ENCODE measurements at regions not wholly inside any gene's neighbourhood (a gene's known extent, or its start where the extent isn't known, plus 50 kb on each side); places are given as distances from the start of the nearest gene placed in this dataset.

DNA sequence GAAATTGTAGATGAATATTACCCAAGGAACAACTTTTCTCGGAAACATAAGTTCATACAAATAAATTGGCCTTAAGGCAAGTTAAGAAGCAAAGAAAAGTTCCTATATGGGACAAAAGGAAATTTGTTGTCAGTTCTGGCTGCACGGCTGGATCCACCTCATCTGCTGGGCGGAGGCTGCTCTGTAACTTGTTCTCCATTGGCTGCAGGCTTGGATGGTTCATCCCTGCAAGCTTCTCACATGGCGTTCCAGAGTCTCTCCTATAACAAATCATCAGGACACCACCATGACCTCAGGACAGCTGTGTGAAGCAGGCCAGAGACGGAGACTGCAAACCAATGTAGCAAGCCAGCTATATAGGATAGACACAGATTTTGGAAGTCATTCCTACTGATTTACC lies 81.4 kb upstream of the DAB2 start:
- DNase-seq (ENCODE audit: low spot score) = no peak

DNA sequence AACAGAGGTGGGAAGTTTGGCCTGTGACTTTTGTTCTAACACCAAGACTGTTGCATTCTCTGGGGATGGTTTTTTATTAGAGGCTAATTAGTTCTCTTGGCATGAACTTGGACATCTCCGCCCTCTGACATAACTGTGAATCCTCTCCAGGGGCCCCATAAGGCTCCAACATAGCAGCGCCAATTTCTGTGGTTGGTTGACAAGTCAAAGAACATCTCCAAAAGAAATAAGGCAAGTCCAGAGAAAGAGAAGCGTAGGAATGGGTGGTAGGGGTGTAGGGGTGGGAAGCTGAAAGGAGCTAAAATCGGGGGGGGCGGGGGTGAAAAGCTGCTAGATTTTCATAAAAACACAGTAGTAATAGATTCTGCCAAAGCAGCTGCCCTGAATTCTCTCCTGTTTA lies 81.0 kb upstream of the DAB2 start:
- no peak for DNase-seq (ENCODE audit: low spot score)

DNA sequence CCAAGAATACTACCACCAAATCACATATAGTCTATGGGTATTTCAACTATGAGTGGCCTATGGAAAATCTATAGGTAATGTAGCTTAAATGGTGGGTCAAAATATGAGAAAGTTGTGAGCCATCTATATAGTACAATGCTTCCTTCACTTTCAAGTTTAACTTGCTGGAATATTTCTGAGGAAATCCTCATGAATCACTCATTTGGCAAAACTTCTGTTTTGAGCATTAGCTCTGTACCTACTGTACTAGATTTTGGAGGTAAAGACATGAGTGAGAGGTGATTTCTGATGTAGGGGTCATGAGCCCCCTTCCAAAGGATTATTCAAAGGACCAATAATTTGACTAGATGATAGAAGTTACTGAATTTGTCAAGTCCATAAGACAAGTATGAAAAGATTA lies 80.6 kb upstream of the DAB2 start:
- DNase-seq (ENCODE audit: low spot score) = no peak

DNA sequence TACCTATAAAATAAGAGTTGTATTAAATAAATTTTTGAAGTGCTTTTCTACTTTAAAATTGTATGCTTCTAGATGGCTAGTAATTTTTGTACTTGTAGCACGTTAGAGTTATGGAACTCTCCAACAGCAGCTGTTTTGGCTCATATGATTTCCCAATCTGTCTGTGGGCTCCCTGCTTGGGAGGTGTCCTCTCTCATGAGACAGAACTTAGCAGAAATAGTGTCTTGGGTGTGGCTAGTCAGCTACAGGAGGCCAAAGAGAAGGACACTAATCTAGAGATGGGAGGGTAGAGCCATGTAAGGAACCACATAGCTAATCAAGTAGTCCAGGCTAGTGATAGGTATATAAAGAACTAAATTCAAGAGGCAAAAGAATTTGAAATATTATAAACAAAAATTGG lies 78.4 kb upstream of the DAB2 start:
- no peak for DNase-seq (ENCODE audit: low spot score)

DNA sequence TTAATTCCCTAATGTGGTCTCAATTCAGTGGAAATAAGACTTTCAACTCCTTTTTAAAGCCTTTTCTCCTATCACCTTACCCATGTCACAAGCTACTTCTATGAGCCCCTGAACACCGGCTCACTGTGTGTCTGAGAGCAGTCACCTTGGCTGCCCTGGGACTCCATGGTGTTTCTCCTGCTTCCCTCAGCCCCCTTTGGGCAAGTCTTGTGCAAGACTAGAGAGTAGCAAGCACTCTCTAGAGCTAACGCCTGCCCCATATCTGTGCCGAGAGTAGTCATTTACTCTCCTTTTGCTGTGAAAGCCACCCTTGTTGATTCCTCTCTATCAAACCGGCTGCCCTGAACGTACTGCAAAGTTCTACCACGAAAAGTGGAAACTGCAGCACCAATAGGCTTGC lies 77.9 kb upstream of the DAB2 start:
- no peak for DNase-seq (ENCODE audit: low spot score)

DNA sequence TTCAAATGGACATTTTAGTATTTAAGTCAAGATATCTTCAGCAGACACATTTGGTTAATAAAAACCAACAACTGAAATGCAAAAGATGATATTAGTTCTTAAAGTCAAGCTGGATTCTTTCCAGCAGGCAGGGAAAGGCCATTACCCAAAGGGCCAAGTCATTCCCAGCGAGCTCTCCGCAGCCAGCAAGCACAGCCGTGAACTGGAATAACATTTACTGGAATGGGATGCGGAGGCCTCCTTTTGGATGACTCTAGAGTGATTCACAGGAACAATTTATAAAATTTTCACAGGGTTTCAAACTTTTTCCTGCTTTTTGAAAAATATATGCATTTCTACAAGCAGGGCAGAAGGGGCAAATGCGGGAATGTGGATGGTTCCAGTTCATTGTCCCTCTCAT lies 76.6 kb upstream of the DAB2 start:
- no peak for DNase-seq (ENCODE audit: low spot score)

DNA sequence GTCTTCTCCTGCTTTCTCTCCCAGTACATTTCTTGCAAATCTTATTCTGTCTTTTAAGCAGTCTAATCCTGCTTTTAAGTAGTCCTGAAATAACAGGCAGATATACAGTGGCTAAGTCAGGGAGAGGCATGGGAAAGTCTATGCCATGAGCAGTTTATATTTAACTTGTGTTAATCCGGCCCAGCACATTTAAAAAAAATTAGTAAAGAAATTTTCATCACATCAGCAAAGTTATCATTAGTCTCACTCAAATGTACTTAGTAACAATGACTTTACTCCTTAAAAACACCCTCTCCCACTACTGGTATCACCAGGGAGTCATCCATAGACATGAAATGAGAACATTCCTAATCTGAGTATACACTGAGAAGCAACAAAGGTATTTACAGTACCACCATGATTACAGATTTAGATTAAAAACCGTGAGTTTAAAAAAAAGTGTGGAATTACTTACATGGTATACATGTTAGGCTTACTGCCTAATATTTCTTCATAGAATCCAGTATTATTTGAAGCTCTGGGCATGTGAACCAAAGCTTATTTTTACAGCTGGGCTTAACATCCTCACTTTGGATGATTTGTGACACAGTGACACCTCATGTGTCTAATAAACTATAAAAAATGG lies 75.9 kb upstream of the DAB2 start:
- no peak for DNase-seq (ENCODE audit: low spot score)

DNA sequence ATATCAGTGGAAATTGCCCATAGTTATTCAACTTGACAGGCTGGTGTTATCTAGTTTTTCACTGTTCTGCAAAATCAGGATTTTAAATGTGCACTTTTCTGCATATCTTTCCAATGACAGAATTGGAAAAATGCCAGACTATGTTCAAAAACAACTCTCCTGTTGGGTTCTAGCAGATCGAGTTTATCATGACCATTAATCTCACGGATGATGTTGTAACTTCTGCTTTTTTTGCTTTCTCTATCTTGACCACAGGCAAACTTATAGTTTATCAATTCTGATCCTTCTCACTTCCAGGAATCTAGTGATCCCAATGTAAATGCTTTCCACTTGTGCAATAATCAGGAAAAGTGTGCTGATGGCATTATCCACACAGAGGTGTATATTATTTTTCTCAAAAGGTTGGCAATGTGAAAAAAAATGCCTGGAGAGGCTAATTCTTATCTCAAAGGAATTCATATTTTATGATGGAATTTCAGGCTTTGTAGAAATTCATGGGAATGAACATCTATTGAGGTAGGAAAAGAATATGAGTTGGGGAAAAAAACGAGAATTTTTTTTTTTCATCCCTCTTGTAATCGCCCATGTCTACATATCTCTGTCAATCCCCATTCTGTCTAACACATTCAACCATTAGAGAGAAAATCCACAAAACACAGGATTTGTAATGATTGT lies 73.6 kb upstream of the DAB2 start:
- no peak for DNase-seq (ENCODE audit: low spot score)

DNA sequence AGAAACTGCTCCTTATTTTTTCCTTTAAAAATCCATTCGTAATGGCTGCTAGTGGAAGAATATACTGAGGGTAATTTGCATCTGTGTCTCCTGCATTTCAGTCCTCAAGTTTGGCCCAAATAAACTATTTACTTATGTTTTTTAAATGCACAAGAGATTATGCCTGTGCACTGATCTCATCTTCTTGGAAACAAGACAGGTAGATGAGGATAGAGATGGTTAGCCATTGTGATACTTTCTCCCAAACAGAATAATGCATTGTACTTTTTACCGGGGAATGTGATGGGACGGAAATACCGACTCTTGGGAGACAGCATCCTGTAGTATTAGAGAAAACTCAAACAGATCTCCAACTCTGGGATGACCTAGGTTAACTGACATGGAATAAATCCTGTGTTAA lies 72.5 kb upstream of the DAB2 start:
- no peak for DNase-seq (ENCODE audit: low spot score)

DNA sequence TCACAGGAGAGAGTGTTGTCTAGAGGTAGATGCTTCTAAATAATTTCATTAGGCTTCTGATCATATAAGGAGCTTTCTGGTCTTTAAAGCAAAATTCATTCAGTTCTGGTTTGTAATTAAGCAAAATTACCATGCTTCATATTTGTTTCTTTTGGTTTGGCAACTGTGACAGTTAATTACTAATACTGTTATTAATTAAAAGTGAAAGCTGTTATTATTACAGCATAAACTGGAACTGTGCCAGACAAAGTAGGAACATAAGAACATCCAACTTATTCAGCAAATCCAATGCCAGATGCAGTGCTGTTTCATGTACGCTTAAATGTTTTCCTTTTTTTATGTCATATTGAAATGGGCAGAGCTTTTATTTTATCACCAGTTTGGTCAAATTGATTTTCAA lies 70.4 kb upstream of the DAB2 start:
- DNase-seq (ENCODE audit: low spot score) = no peak

DNA sequence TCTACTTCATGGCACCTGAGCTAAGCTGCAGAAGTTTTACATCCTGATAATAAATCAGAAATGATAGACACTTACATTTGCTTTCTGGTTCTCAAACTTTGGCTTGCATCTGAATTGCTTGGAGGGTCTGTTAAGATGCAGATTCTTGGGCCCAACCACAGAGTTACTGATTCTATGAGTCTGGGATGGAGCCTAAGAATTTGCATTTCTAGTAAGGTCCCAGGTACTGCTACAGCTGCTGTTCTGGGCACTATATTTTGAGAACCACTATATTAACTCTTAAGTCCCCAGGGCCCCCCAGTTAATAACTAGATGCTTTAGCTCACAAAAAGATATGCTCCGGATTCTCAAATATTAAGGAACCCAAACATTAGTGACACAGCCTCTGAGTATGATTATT lies 69.8 kb upstream of the DAB2 start:
- DNase-seq (ENCODE audit: low spot score) = no peak

DNA sequence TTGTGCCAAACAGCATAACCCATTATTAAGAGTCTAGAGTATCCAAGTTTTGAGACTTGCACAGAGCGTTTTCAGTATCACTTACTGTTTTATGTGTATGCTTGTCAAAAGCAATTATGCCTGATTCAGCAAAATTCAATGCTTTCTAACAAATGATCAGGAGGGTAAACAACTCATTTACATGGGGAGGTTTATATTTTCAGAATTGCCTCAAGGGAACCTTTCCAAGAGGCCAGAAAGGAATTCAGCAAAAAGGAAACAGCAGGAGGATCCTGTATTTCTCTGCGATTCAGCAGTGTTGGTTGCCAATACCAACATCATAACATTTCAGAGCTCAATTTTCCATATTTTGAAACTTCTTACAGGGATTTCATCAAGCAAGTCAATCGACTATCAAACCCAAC lies 69.3 kb upstream of the DAB2 start:
- no peak for DNase-seq (ENCODE audit: low spot score)

DNA sequence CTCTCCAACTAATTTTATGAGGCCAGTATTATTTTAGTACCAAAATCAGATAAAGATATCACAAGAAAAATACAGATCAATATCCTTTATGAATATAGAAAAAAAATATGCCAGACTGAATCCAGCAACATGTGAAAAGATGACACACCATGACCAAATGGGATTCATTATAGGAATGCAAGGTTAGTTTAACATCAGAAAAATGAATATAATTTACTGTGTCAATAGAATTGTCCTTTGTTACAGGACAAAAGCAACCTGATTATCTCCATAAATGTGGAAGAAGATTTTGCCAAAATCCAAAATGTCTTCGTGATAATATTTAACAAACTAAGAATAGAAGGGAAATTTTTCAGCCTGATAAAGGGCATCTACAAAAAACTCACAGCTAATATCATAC lies 66.4 kb upstream of the DAB2 start:
- no peak for DNase-seq (ENCODE audit: low spot score)

DNA sequence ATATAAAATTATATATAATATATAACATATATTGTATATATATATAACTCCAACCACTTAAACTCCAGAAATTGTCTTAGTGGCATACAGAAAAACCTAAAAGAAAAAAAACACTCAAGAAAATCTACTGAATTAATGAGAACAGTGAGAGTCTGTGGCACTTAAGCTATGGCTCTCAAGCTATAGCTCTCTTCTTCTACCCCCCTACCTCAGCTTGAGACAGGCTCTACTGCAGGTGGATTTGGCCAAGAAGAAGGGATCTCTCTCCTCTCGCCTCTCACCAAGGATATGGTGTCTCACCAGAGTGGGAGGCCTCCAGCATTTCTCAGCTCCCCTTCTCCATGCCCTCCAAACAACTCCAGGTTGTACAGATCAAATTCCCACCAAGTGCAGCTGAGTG lies 64.5 kb upstream of the DAB2 start:
- no peak for DNase-seq (ENCODE audit: low spot score)

DNA sequence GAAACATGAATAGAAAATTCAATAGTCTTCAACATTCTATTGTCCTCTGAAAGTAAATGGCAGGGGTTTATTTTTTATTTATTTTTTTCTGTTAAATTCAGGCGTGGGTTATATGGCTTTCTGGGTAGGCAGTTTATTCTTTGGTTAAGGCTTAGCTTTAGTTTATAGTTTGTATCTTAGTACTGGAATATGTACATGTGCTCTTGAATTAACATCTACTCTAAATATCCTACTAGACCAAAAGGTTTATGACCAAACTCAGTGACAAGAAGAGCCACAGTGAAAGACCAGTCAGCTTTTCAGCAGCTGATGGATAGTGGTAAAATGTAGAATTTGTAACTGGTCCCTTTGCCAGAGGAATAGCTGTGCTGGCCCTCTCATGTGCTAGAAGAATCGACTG lies 62.0 kb upstream of the DAB2 start:
- no peak for DNase-seq (ENCODE audit: low spot score)

DNA sequence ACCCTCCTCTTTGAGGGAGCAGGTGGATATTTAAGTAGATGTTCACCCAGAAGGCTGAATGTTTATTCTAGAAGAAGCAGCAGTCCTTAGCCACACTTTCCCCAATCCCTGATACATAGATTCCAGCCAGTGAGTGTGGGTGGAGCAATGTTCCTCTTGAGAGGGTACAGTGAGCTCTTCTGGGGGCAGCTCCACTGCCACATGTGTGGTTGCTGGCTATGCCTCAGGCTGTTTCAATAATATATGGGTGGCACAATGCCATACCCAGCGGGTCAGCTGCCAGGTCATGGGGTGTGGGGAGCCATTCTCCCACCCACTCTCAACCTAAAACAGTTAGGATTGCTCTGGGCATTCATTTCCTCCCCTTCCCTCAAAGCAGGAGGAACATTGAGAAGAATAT lies 61.6 kb upstream of the DAB2 start:
- DNase-seq (ENCODE audit: low spot score) = no peak

DNA sequence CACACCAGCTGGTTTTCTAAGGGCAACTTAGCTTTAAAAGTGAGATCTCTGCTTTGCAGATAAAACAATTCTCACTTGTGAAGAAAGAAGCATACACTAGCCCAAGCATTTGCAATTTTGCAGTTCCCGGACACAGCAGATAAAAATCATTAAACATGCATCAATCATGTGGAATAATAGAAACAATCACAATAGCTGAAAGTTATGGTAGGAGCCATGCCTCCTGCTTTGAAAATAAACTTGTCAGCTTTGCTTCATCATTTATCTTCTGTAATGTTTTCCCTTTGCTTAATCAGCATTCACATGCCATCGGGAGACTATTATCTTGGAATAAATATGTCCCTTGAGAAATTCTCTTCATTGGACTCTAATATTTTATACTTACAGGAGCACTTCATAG lies 60.3 kb upstream of the DAB2 start:
- no peak for DNase-seq (ENCODE audit: low spot score)

DNA sequence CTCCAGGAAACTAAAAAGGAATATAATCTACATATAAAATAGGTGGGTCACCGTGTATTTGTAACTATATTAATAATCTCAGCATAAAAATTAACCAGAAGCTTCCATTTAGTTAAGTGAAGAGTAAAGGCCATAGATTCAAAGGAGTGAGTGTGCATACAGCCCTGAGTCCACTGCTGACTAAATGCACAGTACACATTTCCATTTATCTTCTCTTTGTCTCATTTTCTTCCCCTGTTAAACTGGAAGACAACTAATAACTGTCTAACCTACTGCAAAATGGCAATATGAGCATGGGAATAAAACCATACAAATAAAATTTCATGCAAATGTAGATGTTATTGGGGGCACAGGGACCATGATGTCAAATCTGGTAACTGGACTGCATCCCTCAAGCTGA lies 59.9 kb upstream of the DAB2 start:
- DNase-seq (ENCODE audit: low spot score) = no peak

DNA sequence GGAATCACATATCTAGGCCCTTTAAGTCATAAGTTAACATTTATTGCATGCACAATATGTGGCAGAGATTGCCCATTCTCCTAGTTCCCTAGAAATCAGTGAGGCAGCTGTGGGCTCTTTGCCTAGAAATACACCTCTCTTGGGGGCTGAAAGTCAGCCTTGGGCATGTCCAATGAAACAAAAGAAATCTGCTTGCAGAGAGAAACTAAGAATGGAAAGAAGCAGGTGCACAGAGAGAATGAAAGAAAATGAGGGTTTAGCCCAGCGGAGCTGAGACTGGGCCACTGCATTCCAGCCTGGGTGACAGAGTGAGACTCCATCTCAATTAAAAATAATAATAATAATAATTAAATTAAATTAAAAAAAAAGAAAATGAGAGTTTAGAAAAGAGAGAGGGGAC lies 57.3 kb upstream of the DAB2 start:
- DNase-seq (ENCODE audit: low spot score) = no peak

DNA sequence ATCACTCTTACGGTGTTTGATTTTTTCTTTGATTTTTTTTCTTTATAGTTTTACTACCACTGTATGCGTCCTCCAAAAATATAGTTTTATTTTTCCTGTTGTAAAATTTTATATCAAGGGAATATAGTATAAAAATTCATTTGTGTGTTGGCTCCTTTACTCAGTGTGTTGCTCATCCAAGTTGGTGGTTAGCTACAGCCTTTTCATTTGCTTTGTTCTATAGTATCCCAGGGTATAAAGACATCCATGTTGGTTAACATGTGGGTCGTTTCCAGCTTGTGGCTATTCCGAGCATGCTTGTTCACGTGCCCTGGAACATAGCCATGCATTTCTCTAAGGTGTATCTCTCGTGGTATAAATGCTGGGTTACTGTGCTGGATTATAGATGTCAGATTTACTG lies 54.8 kb upstream of the DAB2 start:
- DNase-seq (ENCODE audit: low spot score) = no peak

DNA sequence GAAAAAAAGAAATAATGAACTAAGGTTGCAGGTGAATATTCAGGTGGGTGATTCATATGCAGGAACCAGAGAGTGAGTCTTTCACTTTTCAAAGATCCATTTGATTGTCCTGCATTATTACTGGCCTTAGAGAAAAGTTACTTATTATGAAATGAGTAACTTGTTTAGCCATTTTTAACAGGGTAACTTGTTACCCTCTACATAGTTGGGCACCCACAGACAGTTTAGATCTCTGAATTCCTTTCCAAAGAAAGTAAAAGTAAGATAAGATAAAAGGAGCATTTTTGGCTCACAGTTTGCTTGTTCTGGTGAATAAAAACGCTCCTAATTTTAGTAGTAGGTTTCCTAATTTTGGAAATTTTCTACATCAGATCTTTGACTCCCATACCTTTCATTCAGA lies 54.1 kb upstream of the DAB2 start:
- no peak for DNase-seq (ENCODE audit: low spot score)

DNA sequence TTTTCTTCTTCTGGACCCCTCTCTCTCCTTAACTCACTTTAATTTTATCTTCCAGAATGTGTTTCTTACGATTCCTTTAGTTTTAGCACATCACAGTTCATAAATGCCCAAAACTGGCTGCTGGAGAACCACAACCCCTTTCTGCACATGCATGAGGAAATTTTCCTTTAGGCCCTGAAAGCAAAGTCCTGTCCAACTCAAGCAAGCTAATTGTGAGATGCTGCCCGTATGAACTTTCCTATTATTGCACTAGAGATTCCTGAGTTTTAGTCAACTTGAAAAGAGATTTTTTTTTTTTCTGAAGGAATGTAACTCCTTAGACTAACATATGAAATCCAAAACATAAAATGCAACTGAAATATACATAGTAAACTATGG lies 52.1 kb upstream of the DAB2 start:
- DNase-seq (ENCODE audit: low spot score) = no peak

DNA sequence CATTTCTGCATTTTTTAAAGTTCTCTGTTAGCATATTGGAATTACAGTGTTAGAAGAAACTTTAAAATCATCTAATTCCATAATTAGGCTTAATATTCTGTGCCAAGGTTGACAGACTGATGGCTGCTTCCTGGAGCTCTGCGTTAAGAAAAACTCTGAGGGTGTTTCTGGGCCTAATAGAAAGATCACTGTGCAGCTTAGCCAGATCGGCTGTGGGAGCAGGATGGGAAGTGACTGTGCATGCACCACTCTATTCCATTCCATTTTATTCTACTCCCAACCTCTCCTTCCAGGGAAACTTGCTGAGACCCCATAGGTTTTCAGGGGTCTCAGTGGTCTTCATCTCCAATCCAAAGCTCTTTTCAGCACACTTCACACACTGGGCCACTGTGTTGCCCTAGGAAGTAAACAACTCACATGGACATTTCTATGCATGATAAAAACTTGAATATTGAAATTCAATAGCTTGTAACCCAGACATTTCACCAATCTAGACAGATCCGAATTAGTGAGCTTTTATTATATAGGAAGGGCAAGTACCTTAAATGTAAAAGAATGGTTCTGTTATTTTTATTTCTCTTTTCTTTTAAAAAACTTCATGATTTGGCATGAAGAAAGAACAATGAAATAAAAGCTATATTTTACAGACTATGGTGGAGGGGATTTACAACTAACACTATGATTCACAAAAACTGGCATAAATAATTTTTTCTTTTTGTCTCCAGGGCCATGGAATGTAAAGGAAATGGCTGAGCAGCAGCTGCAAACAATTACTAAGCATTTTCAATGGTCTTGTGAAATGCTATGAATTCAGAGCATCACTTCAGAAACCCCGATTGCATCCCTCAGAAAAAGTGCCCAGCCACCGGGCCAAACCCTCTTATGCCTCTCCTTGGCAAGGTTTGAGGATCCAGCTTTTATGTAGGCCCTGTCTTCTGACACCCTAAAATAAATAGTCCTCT lies 51.4 kb upstream of the DAB2 start:
- no peak for DNase-seq (ENCODE audit: low spot score)

All from ureter (tissue), 1 donor.